IMR-90 (cell line): ENCODE measurements at regions not wholly inside any gene's neighbourhood (a gene's known extent, or its start where the extent isn't known, plus 50 kb on each side); places are given as distances from the start of the nearest gene placed in this dataset.

Experiments used
- ATAC-seq: fragments of 200-7000 bp; cut with Tn5 transposase; 2 replicates; pipeline ENCODE4 v1.9.1; 2020; ENCODE audit warnings: low read depth, mild to moderate bottlenecking, moderate library complexity
- BruUV-seq: library from RNA; stranded (reverse); fragments of 400-500 nt; replicated peaks from 2 replicates; lab custom pipeline; 2021; lab: Mats Ljungman, UMichigan
- CTCF ChIA-PET: fragments of 300-600 bp; formaldehyde crosslinking; extraction: SDS; loops from one replicate; lab custom pipeline; 2021; ENCODE audit warnings: antibody characterized with exemption; lab: Yijun Ruan, JAX
- POLR2A ChIA-PET: fragments of 300-600 bp; sonication (Branson Sonifier 250); formaldehyde crosslinking; loops from one replicate; lab custom pipeline; 2022; ENCODE audit warnings: antibody characterized with exemption; ENCODE audit not compliant: unreplicated experiment; lab: Charles Lee
- DNase-seq: peaks from one replicate; pipeline ENCODE4 v3.0.0; 2013
- H2AFZ ChIP-seq: replicated peaks from 2 replicates; pipeline ENCODE3; 2013; ENCODE audit warnings: low read length, mild to moderate bottlenecking; ENCODE audit not compliant: poor library complexity
- H2AK5ac ChIP-seq: 2 replicates; pipeline ENCODE4 v1.6.1; 2013; ENCODE audit warnings: low read depth, low read length, inconsistent platforms
- H2AK9ac ChIP-seq: replicated peaks from 2 replicates; pipeline ENCODE3; 2013; ENCODE audit warnings: mild to moderate bottlenecking, low read depth, low read length, moderate library complexity; ENCODE audit not compliant: poor library complexity
- H2BK120ac ChIP-seq: 2 replicates; pipeline ENCODE4 v1.6.1; 2013; ENCODE audit warnings: low read depth, low read length, inconsistent platforms
- H2BK15ac ChIP-seq: 3 replicates; pipeline ENCODE4 v1.6.1; 2013; ENCODE audit warnings: low read depth, low read length, inconsistent platforms
- H2BK20ac ChIP-seq: 2 replicates; pipeline ENCODE4 v1.6.1; 2013; ENCODE audit warnings: low read depth, mild to moderate bottlenecking, inconsistent platforms, low read length, moderate library complexity
- H2BK5ac ChIP-seq: 2 replicates; pipeline ENCODE4 v1.6.1; 2013; ENCODE audit warnings: mild to moderate bottlenecking, low read depth, low read length, inconsistent platforms; ENCODE audit not compliant: poor library complexity, severe bottlenecking
- H3K14ac ChIP-seq: replicated peaks from 2 replicates; pipeline ENCODE4 v1.6.1; 2013; ENCODE audit warnings: low read depth, low read length, inconsistent platforms
- H3K18ac ChIP-seq: 2 replicates; pipeline ENCODE4 v1.6.1; 2013; ENCODE audit warnings: low read depth, low read length, control low read depth
- H3K23ac ChIP-seq: 2 replicates; pipeline ENCODE4 v1.6.1; 2013; ENCODE audit warnings: low read depth, low read length, inconsistent platforms
- H3K27ac ChIP-seq: 2 replicates; pipeline ENCODE4 v1.5.1; 2013; ENCODE audit warnings: mild to moderate bottlenecking, control low read depth, low read length; ENCODE audit not compliant: insufficient read depth
- H3K27me3 ChIP-seq: 2 replicates; pipeline ENCODE4 v1.6.1; 2013; ENCODE audit warnings: low read length; ENCODE audit not compliant: control insufficient read depth, insufficient read depth
- H3K36me3 ChIP-seq: 2 replicates; pipeline ENCODE4 v1.6.1; 2013; ENCODE audit warnings: low read length, mixed read lengths; ENCODE audit not compliant: control insufficient read depth, insufficient read depth
- H3K4ac ChIP-seq: 2 replicates; pipeline ENCODE4 v1.6.1; 2013; ENCODE audit warnings: low read depth, low read length, inconsistent platforms
- H3K4me1 ChIP-seq: 2 replicates; pipeline ENCODE4 v1.6.1; 2013; ENCODE audit warnings: low read length, mixed read lengths; ENCODE audit not compliant: control insufficient read depth, insufficient read depth
- H3K4me2 ChIP-seq: 2 replicates; pipeline ENCODE4 v1.6.1; 2013; ENCODE audit warnings: low read depth, mild to moderate bottlenecking, control low read depth, low read length, moderate library complexity
- H3K4me3 ChIP-seq: 2 replicates; pipeline ENCODE4 v1.5.1; 2013; ENCODE audit warnings: low read depth, mild to moderate bottlenecking, control low read depth, low read length, moderate library complexity; ENCODE audit not compliant: insufficient read depth
- H3K56ac ChIP-seq: 2 replicates; pipeline ENCODE4 v1.6.1; 2013; ENCODE audit warnings: low read length, inconsistent platforms; ENCODE audit not compliant: insufficient read depth; ENCODE audit errors: extremely low read depth
- H3K79me1 ChIP-seq, 2 experiments: 2 replicates each; pipeline ENCODE4 v1.6.1; 2013; ENCODE audit warnings: low read length in 2 of 2, inconsistent platforms in 1 of 2, low read depth in 1 of 2
- H3K9ac ChIP-seq: 2 replicates; pipeline ENCODE4 v1.6.1; 2013; ENCODE audit warnings: low read depth, low read length, control low read depth
- H3K9me1 ChIP-seq: 2 replicates; pipeline ENCODE4 v1.6.1; 2013; ENCODE audit warnings: low read length, inconsistent platforms; ENCODE audit not compliant: insufficient read depth
- H3K9me3 ChIP-seq: 2 replicates; pipeline ENCODE4 v1.6.1; 2013; ENCODE audit warnings: low read length; ENCODE audit not compliant: control insufficient read depth, insufficient read depth
- H4K20me1 ChIP-seq: 2 replicates; pipeline ENCODE4 v1.6.1; 2013; ENCODE audit warnings: low read length, inconsistent platforms; ENCODE audit not compliant: insufficient read depth
- H4K5ac ChIP-seq: 2 replicates; pipeline ENCODE4 v1.6.1; 2013; ENCODE audit warnings: mild to moderate bottlenecking, low read depth, low read length, control low read depth
- H4K8ac ChIP-seq, 2 experiments: 2 replicates each; pipeline ENCODE4 v1.6.1; 2013; ENCODE audit warnings: low read depth in 2 of 2, low read length in 2 of 2, control low read depth in 1 of 2, inconsistent platforms in 1 of 2
- H4K91ac ChIP-seq: 2 replicates; pipeline ENCODE4 v1.6.1; 2013; ENCODE audit warnings: low read depth, low read length, inconsistent platforms; ENCODE audit not compliant: insufficient read depth
- BHLHE40 ChIP-seq: fragments of 150-350 bp; IDR thresholded peaks from 2 replicates; pipeline ENCODE4 v1.6.1; 2016; ENCODE audit warnings: mild to moderate bottlenecking, low read depth, low read length
- CEBPB ChIP-seq: IDR thresholded peaks from 2 replicates; pipeline ENCODE4 v1.6.1; 2012; ENCODE audit warnings: low read depth, low read length, improper control_type of control experiment
- CHD1 ChIP-seq: IDR thresholded peaks from 2 replicates; pipeline ENCODE4 v1.6.1; 2012; ENCODE audit warnings: low read depth, low read length, improper control_type of control experiment
- FOS ChIP-seq: fragments of 150-350 bp; IDR thresholded peaks from 2 replicates; pipeline ENCODE4 v1.6.1; 2016; ENCODE audit warnings: low read depth, low read length
- MAFK ChIP-seq: IDR thresholded peaks from 2 replicates; pipeline ENCODE4 v1.6.1; 2012; ENCODE audit warnings: low read depth, low read length, improper control_type of control experiment
- MAZ ChIP-seq: IDR thresholded peaks from 2 replicates; pipeline ENCODE4 v1.6.1; 2012; ENCODE audit warnings: low read depth, mild to moderate bottlenecking, low read length, improper control_type of control experiment, moderate library complexity, borderline replicate concordance
- MXI1 ChIP-seq: IDR thresholded peaks from 2 replicates; pipeline ENCODE4 v1.6.1; 2012; ENCODE audit warnings: low read depth, mild to moderate bottlenecking, low read length, moderate library complexity, borderline replicate concordance
- NFE2L2 ChIP-seq: fragments of 150-350 bp; IDR thresholded peaks from 2 replicates; pipeline ENCODE4 v1.6.1; 2016; ENCODE audit warnings: low read depth, mild to moderate bottlenecking, low read length
- POLR2A ChIP-seq: IDR thresholded peaks from 2 replicates; pipeline ENCODE4 v1.6.1; 2012; ENCODE audit warnings: mild to moderate bottlenecking, low read depth, low read length
- RAD21 ChIP-seq: IDR thresholded peaks from 2 replicates; pipeline ENCODE4 v1.6.1; 2012; ENCODE audit warnings: low read length, improper control_type of control experiment
- RCOR1 ChIP-seq: IDR thresholded peaks from 2 replicates; pipeline ENCODE4 v1.6.1; 2012; ENCODE audit warnings: mild to moderate bottlenecking, low read length, improper control_type of control experiment; ENCODE audit not compliant: insufficient replicate concordance
- RFX5 ChIP-seq: IDR thresholded peaks from 2 replicates; pipeline ENCODE4 v1.8.0; 2012; ENCODE audit warnings: low read depth, mild to moderate bottlenecking, low read length, moderate library complexity
- SMC3 ChIP-seq: fragments of 150-350 bp; IDR thresholded peaks from 2 replicates; pipeline ENCODE4 v1.6.1; 2016; ENCODE audit warnings: low read depth, mild to moderate bottlenecking, antibody characterized with exemption, low read length, moderate library complexity
- WGBS, 2 experiments: methylation state at CpG; one replicate each; pipeline versions ENCODE4 v1.1.5 to v1.1.7; 2013; ENCODE audit warnings: missing lambda C conversion rate in 2 of 2; ENCODE audit not compliant: insufficient read length in 1 of 2; ENCODE audit errors: extremely low coverage in 2 of 2; 5-methylcytosine and 5-hydroxymethylcytosine counted together
- dilution Hi-C: fragments of 300-500 bp; cut with HindIII; formaldehyde crosslinking; loops from one replicate; pipeline ENCODE4 v1.14.3; 2018; ENCODE audit warnings: low sequenced_read_pairs; ENCODE audit not compliant: unreplicated experiment
- in situ Hi-C: fragments of 300-500 bp; cut with MboI; formaldehyde crosslinking; loops from 3 replicates; pipeline ENCODE4 v1.14.3; 2019; ENCODE audit warnings: low sequenced_read_pairs, inconsistent platforms, mixed read lengths
- intact Hi-C: fragments of 100-400 bp; cut with micrococcal nuclease; formaldehyde crosslinking; loops from 2 replicates; pipeline ENCODE4 v1.10.0; 2022
- TF ChIP-seq, protein P1 (sequence below): conservative IDR thresholded peaks from 2 replicates; pipeline ENCODE4 v1.5.1; 2012; ENCODE audit warnings: mild to moderate bottlenecking, low read depth, low read length, improper control_type of control experiment
- TF ChIP-seq, protein P2 (sequence below): fragments of 150-350 bp; IDR thresholded peaks from 2 replicates; pipeline ENCODE4 v1.6.1; 2016; ENCODE audit warnings: low read depth, mild to moderate bottlenecking, low read length, moderate library complexity, borderline replicate concordance
- TF ChIP-seq, protein P3 (sequence below): fragments of 150-350 bp; IDR thresholded peaks from 2 replicates; pipeline ENCODE4 v1.6.1; 2017; ENCODE audit warnings: mild to moderate bottlenecking, antibody characterized with exemption, low read length, low read depth

- Histone ChIP-seq H2BK5ac (no peak overlapping the region), H3K14ac (no peak overlapping the region), H2AFZ (no peak overlapping the region), H4K20me1 (no peaks in the 10 kb centered on the region), H4K8ac (no peak overlapping the region), H2BK20ac (no peak overlapping the region), H3K56ac (no peak overlapping the region), H3K79me1 (no peaks in the 10 kb centered on the region), H2AK9ac (no peak overlapping the region), H3K36me3 (no peaks in the 10 kb centered on the region), H3K27me3 (peaks cover 64% of the 10 kb centered on the region), H3K4me3 (no peak overlapping the region), H3K23ac (no peak overlapping the region), H2AK5ac (no peak overlapping the region), H3K27ac (no peak overlapping the region), H2BK120ac (no peak overlapping the region), H3K4me2 (no peak overlapping the region), H3K4me1 (no peaks in the 10 kb centered on the region), H3K9me3 (no peaks in the 10 kb centered on the region), H2BK15ac (no peak overlapping the region), H4K91ac (no peak overlapping the region), H4K5ac (no peak overlapping the region), H3K9ac (no peak overlapping the region), H3K9me1 (no peaks in the 10 kb centered on the region), H3K18ac (no peak overlapping the region), H3K4ac (no peak overlapping the region)
- no peak for ATAC-seq
- ChIA-PET POLR2A (no interaction called here), CTCF (no interaction called here)
- intact Hi-C loops = no loop called here
- WGBS, 2 experiments = 83% methylated on average over 5 of the region's 5 CpGs; no CpG with 5 or more reads in 1 of the 2 experiments
- TF ChIP-seq RCOR1 (no peak), RFX5 (no peak), MAZ (no peak), SMC3 (no peak), CHD1 (no peak), RAD21 (no peak), POLR2A (no peak), MAFK (no peak), BHLHE40 (no peak), FOS (no peak), NFE2L2 (no peak), CEBPB (no peak), MXI1 (no peak)
- TF ChIP-seq, protein P1, sequence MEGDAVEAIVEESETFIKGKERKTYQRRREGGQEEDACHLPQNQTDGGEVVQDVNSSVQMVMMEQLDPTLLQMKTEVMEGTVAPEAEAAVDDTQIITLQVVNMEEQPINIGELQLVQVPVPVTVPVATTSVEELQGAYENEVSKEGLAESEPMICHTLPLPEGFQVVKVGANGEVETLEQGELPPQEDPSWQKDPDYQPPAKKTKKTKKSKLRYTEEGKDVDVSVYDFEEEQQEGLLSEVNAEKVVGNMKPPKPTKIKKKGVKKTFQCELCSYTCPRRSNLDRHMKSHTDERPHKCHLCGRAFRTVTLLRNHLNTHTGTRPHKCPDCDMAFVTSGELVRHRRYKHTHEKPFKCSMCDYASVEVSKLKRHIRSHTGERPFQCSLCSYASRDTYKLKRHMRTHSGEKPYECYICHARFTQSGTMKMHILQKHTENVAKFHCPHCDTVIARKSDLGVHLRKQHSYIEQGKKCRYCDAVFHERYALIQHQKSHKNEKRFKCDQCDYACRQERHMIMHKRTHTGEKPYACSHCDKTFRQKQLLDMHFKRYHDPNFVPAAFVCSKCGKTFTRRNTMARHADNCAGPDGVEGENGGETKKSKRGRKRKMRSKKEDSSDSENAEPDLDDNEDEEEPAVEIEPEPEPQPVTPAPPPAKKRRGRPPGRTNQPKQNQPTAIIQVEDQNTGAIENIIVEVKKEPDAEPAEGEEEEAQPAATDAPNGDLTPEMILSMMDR = no peak
- TF ChIP-seq, protein P2, sequence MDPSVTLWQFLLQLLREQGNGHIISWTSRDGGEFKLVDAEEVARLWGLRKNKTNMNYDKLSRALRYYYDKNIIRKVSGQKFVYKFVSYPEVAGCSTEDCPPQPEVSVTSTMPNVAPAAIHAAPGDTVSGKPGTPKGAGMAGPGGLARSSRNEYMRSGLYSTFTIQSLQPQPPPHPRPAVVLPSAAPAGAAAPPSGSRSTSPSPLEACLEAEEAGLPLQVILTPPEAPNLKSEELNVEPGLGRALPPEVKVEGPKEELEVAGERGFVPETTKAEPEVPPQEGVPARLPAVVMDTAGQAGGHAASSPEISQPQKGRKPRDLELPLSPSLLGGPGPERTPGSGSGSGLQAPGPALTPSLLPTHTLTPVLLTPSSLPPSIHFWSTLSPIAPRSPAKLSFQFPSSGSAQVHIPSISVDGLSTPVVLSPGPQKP = no peak
- TF ChIP-seq, protein P3, sequence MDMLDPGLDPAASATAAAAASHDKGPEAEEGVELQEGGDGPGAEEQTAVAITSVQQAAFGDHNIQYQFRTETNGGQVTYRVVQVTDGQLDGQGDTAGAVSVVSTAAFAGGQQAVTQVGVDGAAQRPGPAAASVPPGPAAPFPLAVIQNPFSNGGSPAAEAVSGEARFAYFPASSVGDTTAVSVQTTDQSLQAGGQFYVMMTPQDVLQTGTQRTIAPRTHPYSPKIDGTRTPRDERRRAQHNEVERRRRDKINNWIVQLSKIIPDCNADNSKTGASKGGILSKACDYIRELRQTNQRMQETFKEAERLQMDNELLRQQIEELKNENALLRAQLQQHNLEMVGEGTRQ = no peak
- DNase-seq = no peak
- BruUV-seq = no TSS peak
- dilution Hi-C loops = no loop called here
- in situ Hi-C loops = no loop called here
Observed at GRCh38 chr16:87098361-87098760, 218.8 kb downstream of the C16orf95 start.
